HepG2 (cell line): ENCODE measurements at regions not wholly inside any gene's neighbourhood (a gene's known extent, or its start where the extent isn't known, plus 50 kb on each side); places are given as distances from the start of the nearest gene placed in this dataset.
A peak's percentile ranks its signal among the peaks of the same experiment; 100 is the strongest.

Experiments
- ATAD3A ChIP-seq: sonication (generic); formaldehyde crosslinking; IDR thresholded peaks from 2 replicates; pipeline ENCODE4 v1.4.0; 2020; ENCODE audit warnings: missing genetic modification reagents
- ETV6 ChIP-seq: sonication (generic); formaldehyde crosslinking; conservative IDR thresholded peaks from 2 replicates; pipeline ENCODE4 v1.4.0; 2020; ENCODE audit warnings: missing genetic modification reagents
- HCFC1 ChIP-seq: fragments of 150-350 bp; IDR thresholded peaks from 2 replicates; pipeline ENCODE4 v1.6.1; 2014; ENCODE audit warnings: low read depth, low read length
- HNF4A ChIP-seq: sonication (generic); formaldehyde crosslinking; IDR thresholded peaks from 2 replicates; pipeline ENCODE4 v1.4.0; 2020; ENCODE audit warnings: missing genetic modification reagents
- MIER3 ChIP-seq: IDR thresholded peaks from 2 replicates; pipeline ENCODE4 v1.6.1; 2016; ENCODE audit warnings: missing compliant biosample characterization, borderline replicate concordance
- NAIF1 ChIP-seq: sonication (generic); formaldehyde crosslinking; IDR thresholded peaks from 2 replicates; pipeline ENCODE4 v1.5.0; 2020; ENCODE audit warnings: mild to moderate bottlenecking, missing genetic modification reagents, borderline replicate concordance
- NFYB ChIP-seq: sonication (generic); formaldehyde crosslinking; IDR thresholded peaks from 2 replicates; pipeline ENCODE4 v1.4.0; 2020; ENCODE audit warnings: missing genetic modification reagents
- REPIN1 ChIP-seq: sonication (generic); formaldehyde crosslinking; IDR thresholded peaks from 2 replicates; pipeline ENCODE4 v1.8.0; 2022; ENCODE audit warnings: missing genetic modification reagents, low read depth, mild to moderate bottlenecking, borderline replicate concordance
- SNRNP70 ChIP-seq: fragments of 200-400 bp; formaldehyde crosslinking; IDR thresholded peaks from 2 replicates; pipeline ENCODE4 v1.6.1; 2017; ENCODE audit warnings: mild to moderate bottlenecking, low read depth, low read length, moderate library complexity
- TBX2 ChIP-seq: sonication (generic); formaldehyde crosslinking; IDR thresholded peaks from 2 replicates; pipeline ENCODE4 v1.5.0; 2020; ENCODE audit warnings: missing genetic modification reagents, mild to moderate bottlenecking, borderline replicate concordance
- TOE1 ChIP-seq: sonication (generic); formaldehyde crosslinking; IDR thresholded peaks from 2 replicates; pipeline ENCODE4 v1.4.0; 2020; ENCODE audit warnings: mild to moderate bottlenecking, missing genetic modification reagents
- ZBTB3 ChIP-seq: sonication (generic); formaldehyde crosslinking; IDR thresholded peaks from 2 replicates; pipeline ENCODE4 v1.4.0; 2020; ENCODE audit warnings: low read depth, mild to moderate bottlenecking, moderate library complexity, missing genetic modification reagents, borderline replicate concordance
- ZNF30 ChIP-seq: sonication (generic); formaldehyde crosslinking; IDR thresholded peaks from 2 replicates; pipeline ENCODE4 v1.5.0; 2020; ENCODE audit warnings: mild to moderate bottlenecking, missing genetic modification reagents
- ZNF34 ChIP-seq: sonication (generic); formaldehyde crosslinking; IDR thresholded peaks from 2 replicates; pipeline ENCODE4 v1.4.0; 2020; ENCODE audit warnings: mild to moderate bottlenecking, missing genetic modification reagents, borderline replicate concordance
- ZNF468 ChIP-seq: sonication (generic); formaldehyde crosslinking; IDR thresholded peaks from 2 replicates; pipeline ENCODE4 v1.8.0; 2022; ENCODE audit warnings: mild to moderate bottlenecking, moderate library complexity, missing genetic modification reagents
- ZNF546 ChIP-seq: sonication (generic); formaldehyde crosslinking; conservative IDR thresholded peaks from 2 replicates; pipeline ENCODE4 v1.8.1; 2023; ENCODE audit warnings: mild to moderate bottlenecking, missing genetic modification reagents
- ZNF550 ChIP-seq: sonication (generic); formaldehyde crosslinking; IDR thresholded peaks from 2 replicates; pipeline ENCODE4 v1.4.0; 2020; ENCODE audit warnings: mild to moderate bottlenecking, missing genetic modification reagents, borderline replicate concordance
- ZNF768 ChIP-seq: sonication (generic); formaldehyde crosslinking; IDR thresholded peaks from 2 replicates; pipeline ENCODE4 v1.4.0; 2020; ENCODE audit warnings: missing genetic modification reagents
- ZNF780A ChIP-seq: sonication (generic); formaldehyde crosslinking; IDR thresholded peaks from 2 replicates; pipeline ENCODE4 v1.8.0; 2022; ENCODE audit warnings: mild to moderate bottlenecking, missing genetic modification reagents, moderate library complexity
- TF ChIP-seq, protein P1 (sequence below): sonication (generic); formaldehyde crosslinking; IDR thresholded peaks from 2 replicates; pipeline ENCODE4 v1.4.0; 2020; ENCODE audit warnings: missing genetic modification reagents, borderline replicate concordance
- TF ChIP-seq, protein P2 (sequence below): sonication (generic); formaldehyde crosslinking; IDR thresholded peaks from 2 replicates; pipeline ENCODE4 v1.4.0; 2020; ENCODE audit warnings: mild to moderate bottlenecking, missing genetic modification reagents
- TF ChIP-seq, protein P3 (sequence below): sonication (generic); formaldehyde crosslinking; IDR thresholded peaks from 2 replicates; pipeline ENCODE4 v1.8.1; 2023; ENCODE audit warnings: mild to moderate bottlenecking, missing genetic modification reagents, borderline replicate concordance
- TF ChIP-seq, protein P4 (sequence below): sonication (generic); formaldehyde crosslinking; IDR thresholded peaks from 2 replicates; pipeline ENCODE4 v1.4.0; 2020; ENCODE audit warnings: missing genetic modification reagents
- TF ChIP-seq, protein P5 (sequence below): sonication (generic); formaldehyde crosslinking; IDR thresholded peaks from 2 replicates; pipeline ENCODE4 v1.5.1; 2020; ENCODE audit warnings: missing genetic modification reagents, mild to moderate bottlenecking, borderline replicate concordance

DNA sequence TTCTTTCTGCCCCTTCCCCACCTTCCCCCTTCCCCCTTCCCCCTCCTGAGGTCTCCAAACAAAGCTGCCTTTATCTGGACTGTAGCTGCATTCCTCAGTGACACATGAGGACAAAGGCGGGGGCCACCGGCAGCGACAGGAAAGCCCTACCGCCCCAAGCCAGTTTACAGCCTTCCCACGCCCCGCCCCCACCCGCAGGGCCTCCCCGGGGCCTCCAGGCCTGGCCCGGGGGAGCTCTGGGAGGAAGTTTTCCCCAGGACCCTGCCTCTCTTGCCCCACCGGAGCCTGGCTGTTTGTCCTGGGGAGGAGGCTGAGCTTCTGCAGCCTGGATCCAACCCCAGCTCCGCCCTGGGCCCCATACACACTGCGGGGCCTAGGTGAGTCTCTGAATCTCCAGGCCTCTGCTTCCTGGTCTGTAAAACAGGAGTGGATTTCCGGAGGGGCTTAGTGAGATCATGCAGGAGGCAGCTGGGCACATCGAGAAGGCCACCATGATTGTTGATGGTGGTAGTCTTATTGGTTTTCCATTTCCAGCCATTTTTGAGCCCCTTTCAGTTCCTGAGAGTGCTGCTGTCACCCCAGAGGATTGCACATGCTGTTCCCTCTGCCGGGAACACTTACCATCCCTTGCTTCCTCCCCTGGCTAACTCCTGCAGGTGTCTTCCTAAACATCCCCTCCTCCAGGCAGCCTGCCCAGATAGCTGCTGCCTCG lies 130.7 kb downstream of the MN1 start (continued):
- TF ChIP-seq HNF4A (CRISPR knock-in tag), result no peak
- TF ChIP-seq, protein P1, sequence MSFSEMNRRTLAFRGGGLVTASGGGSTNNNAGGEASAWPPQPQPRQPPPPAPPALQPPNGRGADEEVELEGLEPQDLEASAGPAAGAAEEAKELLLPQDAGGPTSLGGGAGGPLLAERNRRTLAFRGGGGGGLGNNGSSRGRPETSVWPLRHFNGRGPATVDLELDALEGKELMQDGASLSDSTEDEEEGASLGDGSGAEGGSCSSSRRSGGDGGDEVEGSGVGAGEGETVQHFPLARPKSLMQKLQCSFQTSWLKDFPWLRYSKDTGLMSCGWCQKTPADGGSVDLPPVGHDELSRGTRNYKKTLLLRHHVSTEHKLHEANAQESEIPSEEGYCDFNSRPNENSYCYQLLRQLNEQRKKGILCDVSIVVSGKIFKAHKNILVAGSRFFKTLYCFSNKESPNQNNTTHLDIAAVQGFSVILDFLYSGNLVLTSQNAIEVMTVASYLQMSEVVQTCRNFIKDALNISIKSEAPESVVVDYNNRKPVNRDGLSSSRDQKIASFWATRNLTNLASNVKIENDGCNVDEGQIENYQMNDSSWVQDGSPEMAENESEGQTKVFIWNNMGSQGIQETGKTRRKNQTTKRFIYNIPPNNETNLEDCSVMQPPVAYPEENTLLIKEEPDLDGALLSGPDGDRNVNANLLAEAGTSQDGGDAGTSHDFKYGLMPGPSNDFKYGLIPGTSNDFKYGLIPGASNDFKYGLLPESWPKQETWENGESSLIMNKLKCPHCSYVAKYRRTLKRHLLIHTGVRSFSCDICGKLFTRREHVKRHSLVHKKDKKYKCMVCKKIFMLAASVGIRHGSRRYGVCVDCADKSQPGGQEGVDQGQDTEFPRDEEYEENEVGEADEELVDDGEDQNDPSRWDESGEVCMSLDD (CRISPR knock-in tag), result no peak
- no peak for TF ChIP-seq HCFC1
- TF ChIP-seq MIER3 (CRISPR knock-in tag), result no peak
- no peak for TF ChIP-seq NFYB
- no peak for TF ChIP-seq ZNF30
- TF ChIP-seq ETV6 (CRISPR knock-in tag), result no peak
- no peak for TF ChIP-seq SNRNP70
- TF ChIP-seq, protein P2, sequence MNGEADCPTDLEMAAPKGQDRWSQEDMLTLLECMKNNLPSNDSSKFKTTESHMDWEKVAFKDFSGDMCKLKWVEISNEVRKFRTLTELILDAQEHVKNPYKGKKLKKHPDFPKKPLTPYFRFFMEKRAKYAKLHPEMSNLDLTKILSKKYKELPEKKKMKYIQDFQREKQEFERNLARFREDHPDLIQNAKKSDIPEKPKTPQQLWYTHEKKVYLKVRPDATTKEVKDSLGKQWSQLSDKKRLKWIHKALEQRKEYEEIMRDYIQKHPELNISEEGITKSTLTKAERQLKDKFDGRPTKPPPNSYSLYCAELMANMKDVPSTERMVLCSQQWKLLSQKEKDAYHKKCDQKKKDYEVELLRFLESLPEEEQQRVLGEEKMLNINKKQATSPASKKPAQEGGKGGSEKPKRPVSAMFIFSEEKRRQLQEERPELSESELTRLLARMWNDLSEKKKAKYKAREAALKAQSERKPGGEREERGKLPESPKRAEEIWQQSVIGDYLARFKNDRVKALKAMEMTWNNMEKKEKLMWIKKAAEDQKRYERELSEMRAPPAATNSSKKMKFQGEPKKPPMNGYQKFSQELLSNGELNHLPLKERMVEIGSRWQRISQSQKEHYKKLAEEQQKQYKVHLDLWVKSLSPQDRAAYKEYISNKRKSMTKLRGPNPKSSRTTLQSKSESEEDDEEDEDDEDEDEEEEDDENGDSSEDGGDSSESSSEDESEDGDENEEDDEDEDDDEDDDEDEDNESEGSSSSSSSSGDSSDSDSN (CRISPR knock-in tag), result peak; percentile 83
- no peak for TF ChIP-seq ZNF546 (CRISPR knock-in tag)
- TF ChIP-seq ZNF34 (CRISPR knock-in tag), result no peak
- no peak for TF ChIP-seq ATAD3A (CRISPR knock-in tag)
- TF ChIP-seq ZBTB3, result no peak
- TF ChIP-seq, protein P3, sequence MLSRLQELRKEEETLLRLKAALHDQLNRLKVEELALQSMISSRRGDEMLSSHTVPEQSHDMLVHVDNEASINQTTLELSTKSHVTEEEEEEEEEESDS (CRISPR knock-in tag), result no peak
- TF ChIP-seq TOE1 (CRISPR knock-in tag), result no peak
- TF ChIP-seq ZNF768 (CRISPR knock-in tag), result no peak
- no peak for TF ChIP-seq NAIF1 (CRISPR knock-in tag)
- TF ChIP-seq TBX2, result no peak
- TF ChIP-seq, protein P4, sequence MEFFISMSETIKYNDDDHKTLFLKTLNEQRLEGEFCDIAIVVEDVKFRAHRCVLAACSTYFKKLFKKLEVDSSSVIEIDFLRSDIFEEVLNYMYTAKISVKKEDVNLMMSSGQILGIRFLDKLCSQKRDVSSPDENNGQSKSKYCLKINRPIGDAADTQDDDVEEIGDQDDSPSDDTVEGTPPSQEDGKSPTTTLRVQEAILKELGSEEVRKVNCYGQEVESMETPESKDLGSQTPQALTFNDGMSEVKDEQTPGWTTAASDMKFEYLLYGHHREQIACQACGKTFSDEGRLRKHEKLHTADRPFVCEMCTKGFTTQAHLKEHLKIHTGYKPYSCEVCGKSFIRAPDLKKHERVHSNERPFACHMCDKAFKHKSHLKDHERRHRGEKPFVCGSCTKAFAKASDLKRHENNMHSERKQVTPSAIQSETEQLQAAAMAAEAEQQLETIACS (CRISPR knock-in tag), result no peak
- TF ChIP-seq REPIN1 (CRISPR knock-in tag), result no peak
- TF ChIP-seq, protein P5, sequence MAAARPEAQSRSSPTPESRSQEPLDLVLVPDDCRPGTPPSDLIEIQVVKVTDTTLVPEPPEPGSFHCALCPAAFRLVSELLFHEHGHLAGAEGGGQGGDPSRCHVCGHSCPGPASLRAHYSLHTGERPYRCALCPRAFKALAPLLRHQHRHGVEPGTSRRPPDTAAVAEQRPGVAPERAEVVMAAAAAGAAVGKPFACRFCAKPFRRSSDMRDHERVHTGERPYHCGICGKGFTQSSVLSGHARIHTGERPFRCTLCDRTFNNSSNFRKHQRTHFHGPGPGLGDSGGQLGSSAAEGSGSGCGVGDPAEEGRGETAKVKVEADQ (CRISPR knock-in tag), result no peak
- no peak for TF ChIP-seq ZNF468
- no peak for TF ChIP-seq ZNF780A
- TF ChIP-seq ZNF550, result no peak
